PC-9 (cell line): ENCODE measurements at regions not wholly inside any gene's neighbourhood (a gene's known extent, or its start where the extent isn't known, plus 50 kb on each side); places are given as distances from the start of the nearest gene placed in this dataset.

Experiments
- BruUV-seq: library from RNA; stranded (reverse); fragments of 400-500 nt; replicated peaks from 2 replicates; lab custom pipeline; 2021; lab: Mats Ljungman, UMichigan
- CTCF ChIA-PET: fragments of 300-600 bp; sonication (Branson Sonifier 250); formaldehyde crosslinking; loops from one replicate; lab custom pipeline; 2022; ENCODE audit warnings: antibody characterized with exemption; lab: Charles Lee
- POLR2A ChIA-PET: fragments of 300-600 bp; sonication (Branson Sonifier 250); formaldehyde crosslinking; loops from one replicate; lab custom pipeline; 2022; ENCODE audit warnings: antibody characterized with exemption; ENCODE audit not compliant: unreplicated experiment; lab: Charles Lee
- DNase-seq, 2 experiments: peaks; one replicate each; pipeline versions ENCODE4 v3.0.0 to v3.0.0-alpha.2; 2015 to 2022; ENCODE audit warnings: mixed read lengths in 1 of 2
- H2AFZ ChIP-seq: fragments of 200-600 bp; sonication (generic); 2 replicates; pipeline ENCODE4 v1.8.1; 2017; ENCODE audit warnings: antibody characterized with exemption
- H3F3A ChIP-seq: fragments of 200-600 bp; sonication (generic); 2 replicates; pipeline ENCODE4 v1.8.1; 2017; ENCODE audit warnings: antibody characterized with exemption, mild to moderate bottlenecking, low read depth; ENCODE audit not compliant: insufficient read depth
- H3K27ac ChIP-seq: fragments of 200-600 bp; sonication (generic); 2 replicates; pipeline ENCODE4 v1.6.1; 2016; ENCODE audit warnings: mixed run types
- H3K27me3 ChIP-seq: fragments of 200-600 bp; sonication (generic); 2 replicates; pipeline ENCODE4 v1.6.1; 2016; ENCODE audit warnings: low read depth, mixed run types; ENCODE audit not compliant: insufficient read depth
- H3K36me3 ChIP-seq: fragments of 200-600 bp; sonication (generic); 2 replicates; pipeline ENCODE4 v1.6.1; 2016; ENCODE audit warnings: low read depth, mixed run types
- H3K4me1 ChIP-seq: fragments of 200-600 bp; sonication (generic); replicated peaks from 2 replicates; pipeline ENCODE4 v1.6.1; 2016; ENCODE audit warnings: mixed run types; ENCODE audit not compliant: insufficient read depth
- H3K4me2 ChIP-seq: fragments of 200-600 bp; sonication (generic); 2 replicates; pipeline ENCODE4 v1.6.1; 2017; ENCODE audit warnings: mixed run types
- H3K4me3 ChIP-seq: fragments of 200-600 bp; sonication (generic); 2 replicates; pipeline ENCODE4 v1.6.1; 2016; ENCODE audit warnings: mixed run types
- H3K79me2 ChIP-seq: fragments of 200-600 bp; sonication (generic); 2 replicates; pipeline ENCODE4 v1.6.1; 2017; ENCODE audit warnings: low read depth, mixed run types
- H3K9me2 ChIP-seq: fragments of 200-600 bp; sonication (generic); 2 replicates; pipeline ENCODE4 v1.8.1; 2017; ENCODE audit warnings: mild to moderate bottlenecking; ENCODE audit not compliant: insufficient read depth
- H3K9me3 ChIP-seq: fragments of 200-600 bp; sonication (generic); 2 replicates; pipeline ENCODE4 v1.8.1; 2016; ENCODE audit warnings: low read depth; ENCODE audit not compliant: insufficient read depth
- H4K20me1 ChIP-seq: fragments of 200-600 bp; sonication (generic); 2 replicates; pipeline ENCODE4 v1.8.1; 2017; ENCODE audit not compliant: insufficient read depth
- CTCF ChIP-seq: fragments of 200-600 bp; sonication (generic); conservative IDR thresholded peaks from 2 replicates; pipeline ENCODE4 v1.6.1; 2017; ENCODE audit warnings: mixed run types, antibody characterized with exemption, mild to moderate bottlenecking, moderate library complexity
- EZH2 ChIP-seq: fragments of 200-600 bp; sonication (generic); IDR thresholded peaks from 2 replicates; pipeline ENCODE4 v1.8.0; 2017; ENCODE audit warnings: antibody characterized with exemption, low read depth
- intact Hi-C: fragments of 100-400 bp; cut with micrococcal nuclease; formaldehyde crosslinking; loops from one replicate; pipeline ENCODE4 v1.10.0; 2022; ENCODE audit not compliant: unreplicated experiment

DNA sequence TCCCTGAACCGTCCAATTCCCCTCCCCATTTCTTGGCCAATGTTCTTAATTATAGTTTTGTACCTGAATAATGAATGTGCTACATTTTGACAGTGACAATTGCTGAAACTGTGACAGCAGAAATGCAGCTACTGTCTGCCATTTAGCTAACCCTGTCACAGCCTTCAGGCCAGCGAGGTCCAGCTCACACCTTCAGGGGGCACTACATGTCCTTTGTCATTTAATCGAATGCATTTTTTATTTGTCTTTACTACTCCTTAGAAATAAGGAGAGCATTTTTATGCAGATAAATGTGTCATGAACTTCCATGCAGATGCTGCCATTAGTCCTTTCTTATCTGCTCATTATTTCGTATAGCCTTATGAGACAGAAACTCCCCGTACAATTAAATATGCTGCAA, 159.9 kb downstream of the MZT1 start:
- TF ChIP-seq EZH2: no peak
- TF ChIP-seq CTCF: no peak
- Histone ChIP-seq H3K27ac (no peak overlapping the region), H3F3A (no peaks in the 10 kb centered on the region), H3K36me3 (no peaks in the 10 kb centered on the region), H3K4me3 (no peak overlapping the region), H3K27me3 (no peaks in the 10 kb centered on the region), H3K4me1 (no peaks in the 10 kb centered on the region), H3K9me2 (no peaks in the 10 kb centered on the region), H3K79me2 (no peaks in the 10 kb centered on the region), H3K4me2 (no peak overlapping the region), H2AFZ (0 out of 2 replicates have a peak overlapping the region, but pooled peaks have one; percentile 43), H4K20me1 (no peaks in the 10 kb centered on the region), H3K9me3 (no peaks in the 10 kb centered on the region)
- intact Hi-C loops: loop anchor here (10.0 kb wide), 2 partner anchors 583 to 1263 kb away; no protein-coding TSS in a partner anchor
- no peak for DNase-seq
- ChIA-PET POLR2A (no interaction called here), CTCF (interaction anchor here (0.9 kb wide), 1 partner anchor 84 kb away, joined by 4 read pairs; no protein-coding TSS in a partner anchor)
- no TSS peak for BruUV-seq

- H3K27ac ChIP-seq: no peak overlapping the region
- intact Hi-C loops: loop anchor here (10.0 kb wide), 2 partner anchors 582 to 1262 kb away; no protein-coding TSS in a partner anchor
- CTCF ChIA-PET: interaction anchor here (0.5 kb wide), 1 partner anchor 1526 kb away, joined by 6 read pairs; no protein-coding TSS in a partner anchor
- no peak for DNase-seq
- no peak overlapping the region for H3K4me3 ChIP-seq
- no peaks in the 10 kb centered on the region for H3K79me2 ChIP-seq
- POLR2A ChIA-PET: no interaction called here
- TF ChIP-seq EZH2 (no peak), CTCF (no peak)
- H3K27me3 ChIP-seq: no peaks in the 10 kb centered on the region
- no peaks in the 10 kb centered on the region for H4K20me1 ChIP-seq
- 0 out of 2 replicates have a peak overlapping the region, but pooled peaks have one; percentile 27 for H2AFZ ChIP-seq
- H3K4me2 ChIP-seq: no peak overlapping the region
- no peaks in the 10 kb centered on the region for H3K4me1 ChIP-seq
- no peaks in the 10 kb centered on the region for H3F3A ChIP-seq
- no peaks in the 10 kb centered on the region for H3K36me3 ChIP-seq
- no peaks in the 10 kb centered on the region for H3K9me2 ChIP-seq
- H3K9me3 ChIP-seq: no peaks in the 10 kb centered on the region
- no TSS peak for BruUV-seq
Measured at GRCh38 chr13:72566526-72566925, 160.9 kb downstream of the MZT1 start.

- POLR2A ChIA-PET: no interaction called here
- BruUV-seq: no TSS peak
- intact Hi-C loops: loop anchor here (10.0 kb wide), 2 partner anchors 581 to 1261 kb away; no protein-coding TSS in a partner anchor
Measured at GRCh38 chr13:72565893-72566292, 161.5 kb downstream of the MZT1 start.

More at GRCh38 chr13:72565893-72566292, 161.5 kb downstream of the MZT1 start:
- no peaks in the 10 kb centered on the region for H3K79me2 ChIP-seq
- TF ChIP-seq EZH2: no peak
- peak; percentile 80 for TF ChIP-seq CTCF
- no peak overlapping the region for H3K4me3 ChIP-seq
- H3K27ac ChIP-seq: no peak overlapping the region
- no peak for DNase-seq
- H3K4me1 ChIP-seq: no peaks in the 10 kb centered on the region
- H4K20me1 ChIP-seq: no peaks in the 10 kb centered on the region
- H3K27me3 ChIP-seq: no peaks in the 10 kb centered on the region
- H2AFZ ChIP-seq: no peak overlapping the region
- no peak overlapping the region for H3K4me2 ChIP-seq
- no peaks in the 10 kb centered on the region for H3K36me3 ChIP-seq
- no peaks in the 10 kb centered on the region for H3F3A ChIP-seq
- CTCF ChIA-PET: interaction anchor here (0.7 kb wide), 1 partner anchor 31 kb away, joined by 3 read pairs; no protein-coding TSS in a partner anchor
- H3K9me3 ChIP-seq: no peaks in the 10 kb centered on the region
- H3K9me2 ChIP-seq: no peaks in the 10 kb centered on the region
